GM19351 (cell line): ENCODE measurements at regions not wholly inside any gene's neighbourhood (a gene's known extent, or its start where the extent isn't known, plus 50 kb on each side); places are given as distances from the start of the nearest gene placed in this dataset.

ENCODE experiments used
- ATAC-seq: cut with Tn5 transposase; IDR thresholded peaks from one replicate; pipeline ENCODE4 v1.9.1; 2021; ENCODE audit warnings: mild to moderate bottlenecking, moderate library complexity; ENCODE audit not compliant: unreplicated experiment

DNA sequence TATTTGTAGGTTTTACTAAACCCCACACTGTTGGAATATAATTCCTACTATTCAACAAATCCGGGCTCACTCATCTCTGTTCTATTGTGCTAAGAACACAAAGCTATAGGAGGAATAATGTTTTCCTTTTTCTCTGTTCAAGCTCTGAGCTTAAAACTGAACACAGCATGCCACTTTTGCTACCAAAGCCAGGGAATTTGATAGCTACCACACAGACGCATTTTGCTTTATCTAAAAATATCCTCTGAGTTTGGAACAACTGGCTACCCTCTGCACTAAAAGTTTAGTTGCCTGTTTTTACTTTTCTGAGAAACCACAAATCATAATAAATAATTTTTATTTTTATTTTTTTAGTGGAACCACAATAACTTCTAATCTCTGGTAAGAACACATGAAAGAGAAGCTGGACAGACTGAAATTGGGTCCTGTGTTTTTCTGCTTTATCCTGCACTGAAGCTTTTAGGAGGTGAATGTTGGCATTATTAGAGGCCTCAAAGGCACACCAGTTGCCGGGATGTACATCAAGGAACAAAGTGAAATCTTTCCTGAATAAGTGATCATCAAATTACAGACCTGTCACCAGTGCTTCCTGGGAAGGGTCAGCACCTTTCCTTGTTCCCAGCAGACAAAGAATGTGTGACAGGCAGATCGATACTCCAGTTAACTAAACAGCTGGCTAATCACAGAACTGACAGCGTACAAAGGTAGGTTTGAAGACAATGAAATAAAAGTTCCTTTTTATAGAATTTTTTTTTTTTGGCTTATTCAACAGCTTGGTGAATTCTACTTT lies 523.2 kb upstream of the TENM4 start:
- no peak for ATAC-seq

DNA sequence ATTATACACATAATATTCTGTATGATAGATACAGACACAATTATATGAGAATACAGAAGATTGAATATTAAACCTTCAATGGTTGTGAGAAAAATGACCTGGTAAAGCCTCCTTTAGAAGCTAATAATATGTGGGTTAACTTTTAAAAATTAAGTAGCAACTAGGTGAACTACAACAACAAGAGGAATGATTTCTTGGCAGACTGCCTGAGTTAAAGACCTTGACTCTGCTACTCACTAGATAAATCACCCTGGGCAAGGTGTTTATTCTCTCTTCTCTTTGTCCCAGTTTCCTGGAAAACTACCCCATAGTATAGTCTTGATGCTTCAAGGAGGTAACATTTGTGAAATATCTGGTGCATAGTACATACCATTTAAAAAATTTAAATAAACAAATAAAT lies 519.6 kb upstream of the TENM4 start:
- no peak for ATAC-seq

DNA sequence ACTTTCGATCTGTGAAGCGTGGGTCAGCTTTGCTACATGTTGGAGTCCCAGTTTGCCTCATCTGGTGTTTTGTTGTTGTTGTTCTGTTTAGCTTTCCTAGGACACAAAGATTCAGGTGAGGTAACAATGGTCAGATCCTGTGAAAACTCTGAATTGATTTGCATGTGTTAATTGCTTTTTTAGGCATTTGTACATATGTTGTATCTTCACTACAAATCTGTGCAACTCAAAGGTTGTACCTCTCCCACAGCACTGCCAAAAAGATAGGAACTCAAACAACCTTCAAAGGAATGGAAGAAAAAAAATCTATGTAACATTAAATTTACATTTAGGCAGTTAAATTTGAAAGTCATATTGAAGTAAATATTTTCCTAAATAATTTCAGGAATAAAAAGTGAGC lies 518.5 kb upstream of the TENM4 start:
- no peak for ATAC-seq

DNA sequence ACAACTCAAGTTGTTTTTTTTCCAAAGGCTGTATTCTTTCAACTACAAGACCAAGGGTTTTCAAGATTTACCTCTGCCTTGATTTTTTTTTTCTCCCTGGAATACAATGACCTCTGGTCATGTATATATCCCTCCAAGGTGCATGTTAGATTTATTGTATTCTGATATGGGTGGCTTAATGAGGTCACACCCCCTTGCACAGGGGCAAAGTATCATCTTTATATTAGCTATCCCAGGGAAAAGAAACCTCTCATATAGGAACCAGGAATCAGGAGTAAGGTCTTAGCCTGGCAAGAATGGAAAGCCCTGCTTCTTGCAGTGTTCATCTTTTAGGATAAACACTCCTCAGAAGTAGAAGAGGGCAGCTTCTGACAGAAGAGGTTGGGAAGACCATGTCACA lies 516.9 kb upstream of the TENM4 start:
- ATAC-seq = no peak

DNA sequence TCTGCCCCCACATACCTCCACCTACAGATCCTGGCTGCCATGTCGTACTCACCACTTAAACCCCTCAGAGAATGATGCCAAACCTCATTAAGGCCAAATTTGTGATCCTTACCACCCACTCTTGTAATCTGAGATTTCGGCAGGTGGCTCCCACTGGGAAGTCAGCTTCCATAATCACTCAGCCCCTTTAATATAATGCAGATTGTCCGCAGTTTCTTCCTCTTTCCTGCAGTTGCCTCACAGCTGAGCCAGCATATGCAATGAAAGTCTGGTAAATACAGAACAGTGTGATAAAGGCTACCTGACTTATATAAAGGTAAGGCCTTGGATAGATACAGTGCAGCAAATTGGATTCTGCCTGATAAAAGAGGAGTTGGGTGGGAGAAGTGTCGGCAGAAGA lies 515.2 kb upstream of the TENM4 start:
- no peak for ATAC-seq

DNA sequence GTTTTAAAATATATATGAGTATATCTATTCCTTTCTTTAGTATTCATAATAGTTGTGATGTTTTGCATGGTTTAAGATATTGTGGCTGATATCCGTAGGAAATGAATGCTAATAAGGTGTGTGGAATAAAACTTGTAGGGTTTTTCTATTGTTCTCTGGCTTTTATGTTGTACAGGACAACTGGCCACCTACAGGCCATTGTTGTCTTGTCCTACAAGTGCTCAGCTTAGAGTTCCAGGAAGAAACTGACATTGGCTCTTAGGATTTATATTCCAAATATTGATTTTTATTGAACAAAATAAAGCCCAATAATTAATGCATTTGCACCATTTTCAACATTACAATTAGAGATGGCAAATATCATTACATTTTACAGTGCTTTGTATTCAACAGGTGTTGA lies 512.8 kb upstream of the TENM4 start:
- ATAC-seq = no peak

DNA sequence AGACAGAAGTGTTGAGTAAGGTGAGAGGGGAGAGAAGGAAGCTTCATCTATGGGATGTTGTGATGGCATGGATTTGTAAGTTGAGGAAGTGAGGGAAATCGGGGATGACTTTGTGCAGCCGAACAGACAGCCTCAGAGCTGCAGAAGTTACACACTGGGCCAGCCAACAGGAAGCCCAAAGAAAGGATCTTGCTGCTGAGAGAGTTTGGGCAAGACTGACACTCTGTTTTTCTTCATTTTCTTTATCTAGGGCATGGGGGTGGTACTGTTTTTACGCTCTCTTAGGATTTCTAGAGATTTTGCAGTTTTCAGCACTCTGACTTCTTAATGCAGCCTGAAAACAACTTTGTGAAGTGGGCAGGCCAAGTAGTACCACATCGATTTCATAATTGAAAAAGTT lies 509.9 kb upstream of the TENM4 start:
- no peak for ATAC-seq

DNA sequence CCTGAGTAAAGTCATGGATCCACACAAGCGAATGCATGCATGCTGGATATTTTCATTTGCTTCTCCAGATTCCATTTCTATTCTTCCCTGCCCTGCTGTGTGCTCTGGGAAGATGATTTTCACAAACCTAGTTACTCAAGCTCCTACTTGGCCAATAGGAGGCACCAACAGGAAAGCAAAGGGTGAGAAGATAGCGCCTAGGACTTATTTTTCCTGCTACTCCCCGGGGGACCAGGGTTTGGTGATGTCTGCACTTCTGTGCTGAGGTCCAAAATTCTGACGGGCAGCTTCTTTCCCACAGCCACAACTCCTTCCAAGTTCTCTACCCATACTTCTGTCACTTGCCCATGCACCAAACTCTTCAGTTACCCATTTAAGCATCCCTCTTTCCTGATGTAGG lies 509.3 kb upstream of the TENM4 start:
- ATAC-seq = no peak

DNA sequence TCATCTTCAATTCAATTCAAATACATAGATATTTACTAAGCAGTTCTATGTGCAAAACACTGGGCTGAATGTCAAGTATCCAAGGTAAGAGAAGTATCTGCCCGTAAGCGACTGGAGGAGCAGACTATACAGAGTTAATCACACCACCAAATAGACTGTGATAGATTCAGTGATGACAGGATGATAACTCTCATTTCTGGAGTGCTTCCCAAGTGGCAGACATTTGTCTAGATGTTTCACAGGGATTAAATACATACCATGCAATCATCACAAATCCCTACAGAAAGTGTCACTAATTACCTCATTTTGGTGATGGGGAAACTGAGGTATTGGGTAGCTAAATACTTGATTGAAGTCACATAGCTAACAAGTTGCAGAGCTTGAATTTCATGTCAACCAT lies 508.7 kb upstream of the TENM4 start:
- ATAC-seq = no peak

DNA sequence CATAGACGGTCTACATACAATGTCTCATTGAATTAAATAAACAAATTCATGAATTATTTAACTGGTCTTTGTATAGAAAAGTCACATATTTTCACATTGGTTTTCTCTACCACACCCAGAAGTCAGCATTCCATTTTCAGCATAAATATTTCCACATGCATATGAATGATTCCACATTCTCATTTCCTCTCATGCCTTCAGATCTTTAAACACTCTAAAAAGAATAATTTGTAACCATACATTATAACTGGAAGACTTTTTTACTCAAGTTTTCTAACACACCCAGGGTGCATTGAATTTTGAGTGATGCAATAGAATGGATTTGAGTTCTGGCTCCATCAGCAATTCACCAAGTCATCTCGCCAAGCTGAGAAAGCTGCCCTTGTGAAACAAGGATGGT lies 501.8 kb upstream of the TENM4 start:
- no peak for ATAC-seq

DNA sequence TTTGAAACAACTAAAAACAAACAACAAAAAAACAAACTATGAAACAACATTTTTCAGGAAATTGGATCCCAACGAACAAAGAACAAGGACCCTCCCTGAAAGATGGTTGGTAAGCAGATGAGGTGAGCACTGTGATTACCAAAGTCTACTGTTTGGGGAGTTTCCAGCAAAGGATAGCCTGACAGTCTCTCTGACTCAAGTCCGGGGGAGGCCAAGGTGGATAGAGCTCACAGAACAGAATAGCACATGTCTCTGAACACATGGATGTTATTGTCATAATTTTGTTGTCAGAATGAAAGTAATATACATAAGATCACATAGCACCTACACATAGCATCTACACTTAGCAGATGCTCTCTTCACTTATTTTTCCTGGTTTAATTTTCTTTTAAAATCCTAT lies 501.3 kb upstream of the TENM4 start:
- no peak for ATAC-seq

DNA sequence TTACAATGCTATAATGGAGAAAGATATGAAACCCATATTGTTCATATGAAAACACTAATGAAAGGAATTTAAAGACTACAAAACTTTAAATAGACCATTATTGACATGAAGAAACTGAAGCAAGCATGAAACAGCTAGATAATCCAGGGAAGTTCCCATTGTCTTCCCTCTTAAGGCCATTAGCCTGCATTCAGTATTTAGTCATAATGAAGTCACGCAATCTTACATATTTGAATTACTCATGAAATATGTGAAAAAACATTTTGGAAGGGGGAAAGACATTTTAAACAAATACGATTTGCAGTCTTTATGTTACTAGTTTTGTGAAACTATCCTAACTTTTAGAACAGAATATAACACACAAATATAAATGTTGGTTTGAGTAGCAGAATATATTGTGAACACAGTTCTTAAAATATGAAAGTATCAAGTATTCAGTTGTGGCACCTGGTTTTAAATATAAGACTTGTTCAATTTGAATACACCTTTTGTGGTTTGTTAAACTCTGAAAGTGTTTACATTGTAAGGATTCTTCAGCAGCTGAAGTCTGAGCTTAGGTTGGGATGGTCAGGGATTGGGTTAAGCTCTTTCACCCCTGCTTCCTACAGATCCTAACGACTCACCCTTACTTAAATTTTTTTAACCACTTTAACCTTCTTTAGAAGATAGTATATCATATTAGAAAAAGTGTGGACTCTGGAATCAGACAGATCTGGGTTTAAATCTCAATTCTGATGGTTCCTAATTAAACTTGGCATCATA lies 500.3 kb upstream of the TENM4 start:
- no peak for ATAC-seq

DNA sequence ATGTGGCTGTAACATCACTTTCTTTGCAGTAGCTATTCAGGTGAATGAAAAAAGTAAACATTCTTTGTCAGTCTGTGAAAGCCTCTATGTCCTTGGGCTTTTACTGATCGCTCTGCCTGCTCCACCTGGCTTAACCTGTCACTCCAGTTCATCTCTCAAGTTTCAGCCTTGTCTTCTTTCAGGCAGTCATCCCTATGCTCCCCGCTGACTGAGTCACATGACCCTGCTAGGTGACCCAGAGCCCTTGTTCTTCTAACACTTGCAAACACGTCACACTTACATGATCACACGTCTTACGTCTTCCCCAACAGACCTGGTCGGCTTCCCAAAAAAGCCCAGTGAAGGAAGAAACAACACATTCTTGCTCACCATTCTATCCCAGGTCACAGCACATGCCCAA lies 499.3 kb upstream of the TENM4 start:
- no peak for ATAC-seq

DNA sequence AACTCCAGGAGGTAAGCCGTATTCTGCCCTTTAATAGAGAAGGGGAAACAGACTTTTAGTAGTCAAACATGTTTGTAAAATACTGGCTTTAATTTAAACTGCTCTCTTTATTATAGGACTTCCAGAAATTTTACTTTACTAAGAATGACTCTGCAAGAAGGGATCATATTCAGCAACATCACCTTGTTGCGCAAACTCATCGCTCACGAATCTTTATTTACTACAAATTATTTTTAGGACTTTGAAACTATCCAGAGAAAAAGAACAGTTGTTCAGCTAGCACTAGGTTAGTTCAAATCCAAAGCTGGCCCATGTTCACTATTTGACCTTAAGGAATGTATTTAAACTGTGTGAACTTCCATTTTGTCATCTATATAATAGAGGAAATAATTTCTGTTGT lies 498.3 kb upstream of the TENM4 start:
- no peak for ATAC-seq

DNA sequence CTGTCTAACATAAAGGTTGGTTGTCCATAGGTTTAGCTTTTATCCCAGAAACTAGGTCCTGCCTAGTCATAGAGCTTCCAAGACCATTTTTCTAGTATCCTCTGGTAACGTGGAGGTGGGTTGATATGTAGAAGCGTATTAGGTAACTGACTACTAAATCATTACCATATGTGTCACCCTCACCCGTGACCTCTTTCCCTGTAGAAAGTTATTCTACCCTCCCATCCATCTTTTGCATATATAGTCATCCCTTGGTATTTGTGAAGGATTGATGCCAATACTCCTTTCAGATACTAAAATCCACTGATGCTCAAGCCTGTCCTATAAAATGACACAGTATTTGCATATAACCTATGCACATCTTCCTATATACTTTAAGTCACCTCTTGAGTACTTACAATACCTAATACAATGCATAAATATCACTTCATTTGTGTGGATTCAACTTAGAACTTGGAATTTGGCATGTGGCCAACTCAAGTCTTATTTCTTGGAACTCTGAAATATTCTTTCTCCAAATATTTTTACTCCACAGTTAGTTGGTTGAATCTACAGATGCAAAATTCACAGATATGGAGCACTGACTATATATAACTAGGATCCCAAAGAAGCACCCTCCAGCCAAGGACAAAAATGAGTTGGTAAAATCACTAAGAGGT lies 497.0 kb upstream of the TENM4 start:
- ATAC-seq = no peak

DNA sequence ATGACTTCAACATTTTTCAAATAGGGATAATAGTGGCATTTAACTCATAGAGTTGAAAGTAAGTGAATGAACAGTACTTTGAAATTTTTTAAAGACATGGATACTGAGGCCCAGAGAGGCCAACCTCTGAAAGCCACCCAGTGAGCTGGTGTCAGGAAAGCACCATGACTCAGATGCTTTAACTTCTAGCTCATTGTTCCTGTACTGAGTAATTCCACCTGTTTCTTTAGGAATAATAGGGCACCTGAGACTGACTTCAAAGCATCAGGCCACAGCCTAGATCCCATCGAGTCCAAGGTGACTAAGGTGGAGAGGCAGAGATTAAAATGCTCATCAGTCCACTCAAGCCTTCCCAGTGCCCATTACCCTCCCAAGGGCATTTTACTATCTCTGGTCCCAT lies 491.8 kb upstream of the TENM4 start:
- no peak for ATAC-seq

DNA sequence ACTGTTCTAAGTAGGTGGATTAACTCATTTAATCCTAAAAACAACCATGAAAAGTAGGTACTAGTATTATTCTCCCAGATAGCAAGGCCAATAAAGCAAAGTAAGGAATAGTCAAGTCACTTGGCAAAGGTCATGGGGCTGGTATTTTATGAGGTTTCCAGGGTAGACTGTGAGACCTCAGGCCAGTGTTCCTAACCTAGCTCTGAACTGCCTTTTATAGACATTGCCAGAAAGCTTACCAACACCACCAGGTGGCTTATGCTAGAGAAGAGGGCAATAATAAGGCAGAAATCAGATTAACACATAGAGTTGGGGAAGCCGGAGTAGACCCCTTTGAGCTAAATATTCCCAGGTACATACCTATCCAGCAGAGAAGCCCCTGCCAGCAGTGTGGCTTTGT lies 490.9 kb upstream of the TENM4 start:
- ATAC-seq = no peak

DNA sequence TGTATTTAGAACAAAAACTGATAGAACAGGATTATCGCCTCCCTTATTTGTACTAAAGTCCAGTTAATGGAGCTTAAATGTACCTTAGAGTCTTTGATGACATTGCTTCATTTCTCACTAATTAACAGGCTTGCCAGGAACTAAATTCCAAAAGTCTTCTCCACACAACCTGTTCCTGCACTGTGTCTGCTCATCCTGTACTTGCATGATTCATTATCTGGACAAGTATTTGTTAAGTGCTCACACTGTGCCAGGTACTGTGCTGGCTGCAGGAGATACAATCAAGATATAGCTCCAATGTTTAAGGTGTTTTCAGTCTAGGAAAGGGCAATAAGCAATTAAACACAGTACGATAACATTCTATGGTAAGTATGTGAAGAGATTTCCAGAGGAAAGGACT lies 485.9 kb upstream of the TENM4 start:
- no peak for ATAC-seq

DNA sequence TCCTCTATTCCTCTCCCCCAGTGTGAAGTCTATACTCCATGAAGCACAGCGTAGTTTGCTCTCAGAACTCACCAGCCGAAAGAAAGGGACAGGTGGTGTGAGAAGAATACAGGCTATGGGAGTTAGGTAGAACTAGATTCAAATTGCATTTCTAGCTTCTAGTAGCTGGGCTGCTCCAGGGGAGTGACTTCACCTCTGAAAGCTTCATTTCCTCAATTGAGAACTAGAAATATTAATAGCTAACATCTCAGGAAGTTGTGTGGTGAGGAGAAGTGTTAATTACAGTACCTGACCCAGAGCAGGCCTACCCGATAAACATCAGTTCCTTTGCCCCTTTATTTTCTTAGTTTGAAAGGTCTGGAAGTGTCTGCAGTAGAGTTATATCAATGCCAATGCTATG lies 484.7 kb upstream of the TENM4 start:
- peak; percentile 94 for ATAC-seq

DNA sequence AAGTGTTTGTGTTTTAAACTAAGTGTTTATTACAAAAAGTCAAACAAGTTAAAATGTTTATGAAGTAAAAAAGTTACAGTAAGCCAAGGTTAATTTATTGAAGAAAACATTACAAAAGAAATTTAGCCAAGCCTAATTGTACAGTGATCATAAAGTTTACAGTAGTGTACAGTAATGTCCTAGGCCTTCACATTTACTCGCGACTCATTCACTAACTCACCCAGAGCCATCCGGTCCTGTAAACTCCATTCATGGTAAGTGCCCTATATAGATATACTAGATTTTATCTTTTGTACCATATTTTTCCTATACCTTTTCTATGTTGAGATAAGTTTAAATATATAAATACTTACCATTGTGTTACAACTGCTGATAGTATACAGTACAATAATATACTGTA lies 481.8 kb upstream of the TENM4 start:
- no peak for ATAC-seq

DNA sequence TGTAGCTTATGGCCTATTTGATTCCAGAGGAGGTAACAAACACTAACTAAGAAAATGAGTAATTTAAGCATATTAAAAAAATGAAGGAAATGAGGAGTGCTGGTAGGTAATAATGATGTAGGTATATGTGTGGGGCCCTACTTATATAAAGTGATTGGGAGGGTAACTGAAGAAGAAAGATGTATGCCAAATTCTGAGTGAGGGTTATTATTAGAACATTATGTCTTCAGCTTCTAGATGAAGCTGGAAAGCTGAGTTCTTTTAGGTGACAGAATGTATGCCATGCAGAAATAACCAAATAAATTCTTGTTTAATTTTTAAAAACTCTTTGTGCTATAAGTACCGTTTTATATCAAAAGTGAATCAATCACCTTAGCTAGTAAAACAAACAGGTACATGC lies 479.6 kb upstream of the TENM4 start:
- ATAC-seq = no peak

DNA sequence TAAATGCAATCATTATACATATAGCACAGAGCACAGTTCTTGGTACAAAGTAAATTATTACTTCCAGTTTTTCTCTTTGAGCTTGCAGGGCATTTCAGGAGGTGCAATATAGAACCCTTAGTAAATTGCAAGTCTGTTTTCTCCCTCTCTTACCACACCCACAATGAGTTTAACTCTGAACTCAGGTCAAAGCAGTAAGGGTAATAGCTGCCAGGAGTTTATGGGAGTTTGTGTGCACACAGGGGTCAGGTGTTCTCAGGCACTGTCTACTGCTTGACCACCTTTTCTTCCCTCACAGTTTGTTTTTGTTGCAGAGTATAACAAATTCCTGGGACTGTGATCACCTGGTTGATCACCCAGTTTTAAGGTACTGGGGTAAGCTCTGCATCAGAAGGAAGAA lies 478.5 kb upstream of the TENM4 start:
- ATAC-seq = no peak
